Epithelial cell of proximal tubule (primary cell): ENCODE measurements at regions not wholly inside any gene's neighbourhood (a gene's known extent, or its start where the extent isn't known, plus 50 kb on each side); places are given as distances from the start of the nearest gene placed in this dataset.

Experiments used
- DNase-seq: peaks from one replicate; pipeline ENCODE4 v3.0.0-alpha.2; 2011; ENCODE audit warnings: low read depth
- H3K4me3 ChIP-seq: 2 replicates; pipeline ENCODE4 v1.5.1; 2011; ENCODE audit warnings: low read depth, mild to moderate bottlenecking, low read length
- CTCF ChIP-seq: conservative IDR thresholded peaks from 2 replicates; pipeline ENCODE4 v1.5.1; 2012; ENCODE audit warnings: low read depth, mild to moderate bottlenecking, low read length

- TF ChIP-seq CTCF: no peak
- no peak overlapping the region for H3K4me3 ChIP-seq
- no peak for DNase-seq
These were observed 50.8 kb upstream of the SLIT3 start for GRCh38 chr5:169351721-169352120.

DNA sequence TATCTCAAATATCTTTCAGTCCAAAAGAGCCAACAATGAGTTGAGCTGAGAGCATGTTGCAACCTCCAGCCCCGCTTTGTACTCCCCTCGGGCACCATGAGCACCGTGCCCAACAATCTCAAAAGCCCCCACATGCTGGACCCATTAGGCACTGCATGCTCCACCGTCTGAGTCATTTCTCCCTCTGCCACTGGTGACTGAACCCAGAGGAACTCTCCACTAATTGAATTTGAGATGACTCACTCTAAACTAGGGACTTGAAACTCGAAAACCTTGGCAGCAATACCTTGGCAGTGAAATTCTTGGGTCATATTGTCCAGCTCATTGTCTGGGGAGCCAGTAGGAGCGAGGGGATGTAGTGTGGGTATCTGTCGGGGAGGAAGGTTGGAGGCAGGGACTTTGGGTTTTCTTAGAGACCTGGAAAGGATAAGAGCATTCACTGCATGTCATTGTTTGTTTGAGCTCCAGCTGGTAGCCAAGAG, 49.9 kb upstream of the SLIT3 start:
- H3K4me3 ChIP-seq: no peak overlapping the region
- DNase-seq: peak; percentile 97
- TF ChIP-seq CTCF: no peak
